ENCODE measurements at regions not wholly inside any gene's neighbourhood (a gene's known extent, or its start where the extent isn't known, plus 50 kb on each side); places are given as distances from the start of the nearest gene placed in this dataset.

DNA sequence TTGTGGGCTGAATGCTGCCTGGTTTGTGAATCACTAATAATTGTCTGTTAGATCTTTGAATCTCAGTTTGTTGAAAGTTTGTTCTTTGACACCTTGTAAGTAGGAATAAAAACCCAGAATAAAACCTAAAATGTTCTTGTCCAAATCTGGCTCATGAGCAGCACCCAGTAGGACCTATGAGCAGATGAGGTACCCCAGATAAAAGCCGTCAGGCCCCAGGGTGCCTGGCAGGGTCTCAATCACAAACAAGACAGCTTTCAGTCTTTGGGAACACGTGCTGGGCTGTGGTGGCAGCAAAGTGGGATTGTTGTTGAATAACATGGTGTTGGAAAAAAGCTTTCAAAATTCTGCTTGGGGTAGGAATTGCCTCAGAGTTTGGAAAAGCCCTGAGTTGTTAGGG lies 52.1 kb upstream of the ECI2 start:
- no peak for TF ChIP-seq POLR2AphosphoS5 (IDR thresholded peaks at IDR 0.05; ENCODE audit: low read depth, low read length)
- no peak for TF ChIP-seq TAF1 (IDR thresholded peaks at IDR 0.05; ENCODE audit: borderline replicate concordance, insufficient read depth, low read length)
- TF ChIP-seq SIN3A (IDR thresholded peaks at IDR 0.05; ENCODE audit: borderline replicate concordance, insufficient read depth, low read length): no peak
- TF ChIP-seq, protein P1, sequence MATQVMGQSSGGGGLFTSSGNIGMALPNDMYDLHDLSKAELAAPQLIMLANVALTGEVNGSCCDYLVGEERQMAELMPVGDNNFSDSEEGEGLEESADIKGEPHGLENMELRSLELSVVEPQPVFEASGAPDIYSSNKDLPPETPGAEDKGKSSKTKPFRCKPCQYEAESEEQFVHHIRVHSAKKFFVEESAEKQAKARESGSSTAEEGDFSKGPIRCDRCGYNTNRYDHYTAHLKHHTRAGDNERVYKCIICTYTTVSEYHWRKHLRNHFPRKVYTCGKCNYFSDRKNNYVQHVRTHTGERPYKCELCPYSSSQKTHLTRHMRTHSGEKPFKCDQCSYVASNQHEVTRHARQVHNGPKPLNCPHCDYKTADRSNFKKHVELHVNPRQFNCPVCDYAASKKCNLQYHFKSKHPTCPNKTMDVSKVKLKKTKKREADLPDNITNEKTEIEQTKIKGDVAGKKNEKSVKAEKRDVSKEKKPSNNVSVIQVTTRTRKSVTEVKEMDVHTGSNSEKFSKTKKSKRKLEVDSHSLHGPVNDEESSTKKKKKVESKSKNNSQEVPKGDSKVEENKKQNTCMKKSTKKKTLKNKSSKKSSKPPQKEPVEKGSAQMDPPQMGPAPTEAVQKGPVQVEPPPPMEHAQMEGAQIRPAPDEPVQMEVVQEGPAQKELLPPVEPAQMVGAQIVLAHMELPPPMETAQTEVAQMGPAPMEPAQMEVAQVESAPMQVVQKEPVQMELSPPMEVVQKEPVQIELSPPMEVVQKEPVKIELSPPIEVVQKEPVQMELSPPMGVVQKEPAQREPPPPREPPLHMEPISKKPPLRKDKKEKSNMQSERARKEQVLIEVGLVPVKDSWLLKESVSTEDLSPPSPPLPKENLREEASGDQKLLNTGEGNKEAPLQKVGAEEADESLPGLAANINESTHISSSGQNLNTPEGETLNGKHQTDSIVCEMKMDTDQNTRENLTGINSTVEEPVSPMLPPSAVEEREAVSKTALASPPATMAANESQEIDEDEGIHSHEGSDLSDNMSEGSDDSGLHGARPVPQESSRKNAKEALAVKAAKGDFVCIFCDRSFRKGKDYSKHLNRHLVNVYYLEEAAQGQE (IDR thresholded peaks at IDR 0.05; ENCODE audit: insufficient read depth in 1 of 2, low read depth in 2 of 2, low read length in 2 of 2): no peak
- no peak for TF ChIP-seq FOXP2 (optimal IDR thresholded peaks at IDR 0.05; ENCODE audit: borderline replicate concordance, extremely low read depth, extremely low read length, insufficient read depth)

All from PFSK-1 (cell line).